Loucy (cell line): ENCODE measurements at regions not wholly inside any gene's neighbourhood (a gene's known extent, or its start where the extent isn't known, plus 50 kb on each side); places are given as distances from the start of the nearest gene placed in this dataset.

Source experiments
- H2AFZ ChIP-seq: fragments of 200-600 bp; sonication (generic); 2 replicates; pipeline ENCODE4 v1.6.0; 2016; ENCODE audit warnings: antibody characterized with exemption, mild to moderate bottlenecking, low read length, moderate library complexity
- H3F3A ChIP-seq: fragments of 200-600 bp; 2 replicates; pipeline ENCODE4 v1.6.0; 2016; ENCODE audit warnings: antibody characterized with exemption, low read depth, mild to moderate bottlenecking
- H3K27me3 ChIP-seq: fragments of 200-600 bp; sonication (generic); 2 replicates; pipeline ENCODE4 v1.6.1; 2014; ENCODE audit warnings: low read length, mild to moderate bottlenecking; ENCODE audit not compliant: insufficient read depth, poor library complexity, severe bottlenecking
- H3K36me3 ChIP-seq: fragments of 200-600 bp; sonication (generic); 2 replicates; pipeline ENCODE4 v1.6.1; 2016; ENCODE audit warnings: low read length; ENCODE audit not compliant: insufficient read depth
- H3K4me1 ChIP-seq: fragments of 200-600 bp; sonication (generic); 2 replicates; pipeline ENCODE4 v1.5.1; 2014; ENCODE audit warnings: low read length, mild to moderate bottlenecking; ENCODE audit not compliant: insufficient read depth, poor library complexity, severe bottlenecking
- H3K4me2 ChIP-seq: fragments of 200-600 bp; sonication (generic); 2 replicates; pipeline ENCODE4 v1.6.0; 2014; ENCODE audit warnings: antibody characterized with exemption, low read length, low read depth, mild to moderate bottlenecking; ENCODE audit not compliant: poor library complexity, severe bottlenecking
- H3K4me3 ChIP-seq: fragments of 200-600 bp; sonication (generic); 2 replicates; pipeline ENCODE4 v1.5.1; 2014; ENCODE audit warnings: low read length, mild to moderate bottlenecking, mixed read lengths; ENCODE audit not compliant: poor library complexity, severe bottlenecking
- H3K79me2 ChIP-seq: fragments of 200-600 bp; sonication (generic); 2 replicates; pipeline ENCODE4 v1.6.1; 2014; ENCODE audit warnings: low read length; ENCODE audit not compliant: insufficient read depth
- H3K9ac ChIP-seq: fragments of 200-600 bp; sonication (generic); 2 replicates; pipeline ENCODE4 v1.6.0; 2014; ENCODE audit warnings: mild to moderate bottlenecking, low read depth, low read length, moderate library complexity; ENCODE audit not compliant: poor library complexity, severe bottlenecking
- H3K9me2 ChIP-seq: fragments of 200-600 bp; sonication (generic); replicated peaks from 2 replicates; pipeline ENCODE4 v1.6.1; 2016; ENCODE audit warnings: low read depth, low read length, mixed read lengths
- H3K9me3 ChIP-seq: fragments of 200-600 bp; sonication (generic); 2 replicates; pipeline ENCODE4 v1.6.1; 2014; ENCODE audit warnings: mild to moderate bottlenecking, antibody characterized with exemption, low read length, low read depth; ENCODE audit not compliant: insufficient read depth
- H4K20me1 ChIP-seq: fragments of 200-600 bp; sonication (generic); 2 replicates; pipeline ENCODE4 v1.6.0; 2014; ENCODE audit warnings: antibody characterized with exemption, low read length, mild to moderate bottlenecking; ENCODE audit not compliant: insufficient read depth, poor library complexity, severe bottlenecking
- EZH2phosphoT487 ChIP-seq: fragments of 200-600 bp; IDR thresholded peaks from 2 replicates; pipeline ENCODE4 v1.6.1; 2018; ENCODE audit warnings: antibody characterized with exemption, mild to moderate bottlenecking, moderate library complexity, borderline replicate concordance
- TF ChIP-seq, protein P1 (sequence below): fragments of 200-600 bp; sonication (generic); conservative IDR thresholded peaks from 2 replicates; pipeline ENCODE4 v1.5.1; 2014; ENCODE audit warnings: mild to moderate bottlenecking, antibody characterized with exemption, low read length

DNA sequence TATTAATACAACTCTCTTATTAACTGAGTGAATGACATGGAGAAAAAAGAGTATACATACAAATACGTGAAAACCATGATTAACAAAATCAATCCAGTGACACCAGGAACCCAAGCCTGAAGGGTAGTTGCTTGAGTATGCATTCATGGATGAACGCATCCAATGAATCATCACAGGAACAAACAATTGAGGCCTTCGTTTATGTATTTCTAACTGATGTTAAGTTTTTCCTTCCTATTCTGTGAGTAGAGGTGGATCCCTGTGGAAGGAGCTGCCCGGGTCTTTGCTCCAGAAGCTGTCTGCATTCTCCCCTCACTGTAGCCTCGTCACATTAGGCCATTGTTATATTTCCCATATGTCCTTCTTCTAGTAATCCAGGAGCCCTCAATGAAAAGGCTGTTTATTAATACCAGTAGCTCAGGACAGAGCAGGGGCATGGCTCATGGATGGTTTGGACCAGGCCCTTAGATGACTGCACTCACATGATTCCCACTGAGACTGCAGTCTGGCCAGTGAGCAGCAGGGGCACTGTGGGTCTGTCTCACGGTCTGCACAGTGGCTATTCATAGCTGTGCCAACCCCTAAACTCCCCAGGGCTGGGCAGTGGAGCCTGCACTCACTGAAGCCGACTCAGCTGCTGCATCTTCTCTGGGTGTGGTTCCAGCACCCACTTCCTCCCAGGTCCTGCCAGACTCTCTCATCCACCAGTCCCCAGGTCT, 128.1 kb upstream of the TOP3B start:
- H3K79me2 ChIP-seq: no peaks in the 10 kb centered on the region
- no peaks in the 10 kb centered on the region for H3K9me3 ChIP-seq
- no peak overlapping the region for H3K9ac ChIP-seq
- no peak overlapping the region for H3K4me3 ChIP-seq
- TF ChIP-seq EZH2phosphoT487: no peak
- TF ChIP-seq, protein P1, sequence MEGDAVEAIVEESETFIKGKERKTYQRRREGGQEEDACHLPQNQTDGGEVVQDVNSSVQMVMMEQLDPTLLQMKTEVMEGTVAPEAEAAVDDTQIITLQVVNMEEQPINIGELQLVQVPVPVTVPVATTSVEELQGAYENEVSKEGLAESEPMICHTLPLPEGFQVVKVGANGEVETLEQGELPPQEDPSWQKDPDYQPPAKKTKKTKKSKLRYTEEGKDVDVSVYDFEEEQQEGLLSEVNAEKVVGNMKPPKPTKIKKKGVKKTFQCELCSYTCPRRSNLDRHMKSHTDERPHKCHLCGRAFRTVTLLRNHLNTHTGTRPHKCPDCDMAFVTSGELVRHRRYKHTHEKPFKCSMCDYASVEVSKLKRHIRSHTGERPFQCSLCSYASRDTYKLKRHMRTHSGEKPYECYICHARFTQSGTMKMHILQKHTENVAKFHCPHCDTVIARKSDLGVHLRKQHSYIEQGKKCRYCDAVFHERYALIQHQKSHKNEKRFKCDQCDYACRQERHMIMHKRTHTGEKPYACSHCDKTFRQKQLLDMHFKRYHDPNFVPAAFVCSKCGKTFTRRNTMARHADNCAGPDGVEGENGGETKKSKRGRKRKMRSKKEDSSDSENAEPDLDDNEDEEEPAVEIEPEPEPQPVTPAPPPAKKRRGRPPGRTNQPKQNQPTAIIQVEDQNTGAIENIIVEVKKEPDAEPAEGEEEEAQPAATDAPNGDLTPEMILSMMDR: peak; percentile 71
- H3K4me1 ChIP-seq: peaks cover 5% of the 10 kb centered on the region
- H3K36me3 ChIP-seq: no peaks in the 10 kb centered on the region
- H3K4me2 ChIP-seq: no peak overlapping the region
- H2AFZ ChIP-seq: no peak overlapping the region
- no peaks in the 10 kb centered on the region for H3F3A ChIP-seq
- no peaks in the 10 kb centered on the region for H4K20me1 ChIP-seq
- H3K27me3 ChIP-seq: no peaks in the 10 kb centered on the region
- H3K9me2 ChIP-seq: no peaks in the 10 kb centered on the region

DNA sequence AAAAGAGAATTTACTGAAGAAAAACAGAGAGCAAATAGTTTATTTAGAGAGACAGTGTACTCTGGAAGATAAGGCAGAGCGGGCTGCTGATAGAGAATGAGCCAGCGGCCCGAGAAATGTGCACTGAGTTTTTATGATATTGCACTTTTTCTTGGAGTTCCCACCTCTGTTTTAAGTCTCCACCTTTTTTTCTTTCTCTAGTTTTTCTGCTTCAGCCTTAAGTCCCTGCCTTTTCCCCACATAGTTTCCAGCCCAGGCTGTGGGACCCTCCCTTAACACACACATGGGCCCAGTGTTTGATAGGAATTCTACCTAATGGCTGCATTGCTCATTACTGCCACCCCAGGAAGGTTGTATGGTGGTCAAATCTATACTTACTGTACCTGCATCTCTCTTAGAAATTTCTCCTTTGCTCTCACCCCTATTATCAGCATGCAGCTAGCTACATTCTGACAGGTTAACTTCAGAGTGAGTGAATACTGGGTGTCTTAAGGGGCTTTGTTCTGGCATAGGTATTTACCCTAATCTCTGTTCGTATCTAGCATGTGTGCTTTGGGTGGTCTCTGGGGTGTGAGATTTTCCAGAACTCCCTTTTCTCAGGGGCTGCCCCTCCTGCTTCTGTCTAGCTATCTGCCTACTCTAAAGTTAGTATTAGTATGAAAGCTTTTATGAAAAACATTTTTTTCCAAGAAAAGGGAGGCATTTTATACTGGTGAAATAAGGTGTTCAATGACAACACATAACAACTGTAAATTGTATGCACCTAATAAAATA, 127.3 kb upstream of the TOP3B start:
- Histone ChIP-seq H3K4me2 (no peak overlapping the region), H3F3A (no peaks in the 10 kb centered on the region), H3K79me2 (no peaks in the 10 kb centered on the region), H3K4me1 (peaks cover 5% of the 10 kb centered on the region), H3K9ac (no peak overlapping the region), H3K4me3 (no peak overlapping the region), H3K36me3 (no peaks in the 10 kb centered on the region), H4K20me1 (no peaks in the 10 kb centered on the region), H3K9me2 (no peaks in the 10 kb centered on the region), H3K9me3 (no peaks in the 10 kb centered on the region), H3K27me3 (no peaks in the 10 kb centered on the region), H2AFZ (no peak overlapping the region)
- TF ChIP-seq, protein P1: peak; percentile 56
- no peak for TF ChIP-seq EZH2phosphoT487

DNA sequence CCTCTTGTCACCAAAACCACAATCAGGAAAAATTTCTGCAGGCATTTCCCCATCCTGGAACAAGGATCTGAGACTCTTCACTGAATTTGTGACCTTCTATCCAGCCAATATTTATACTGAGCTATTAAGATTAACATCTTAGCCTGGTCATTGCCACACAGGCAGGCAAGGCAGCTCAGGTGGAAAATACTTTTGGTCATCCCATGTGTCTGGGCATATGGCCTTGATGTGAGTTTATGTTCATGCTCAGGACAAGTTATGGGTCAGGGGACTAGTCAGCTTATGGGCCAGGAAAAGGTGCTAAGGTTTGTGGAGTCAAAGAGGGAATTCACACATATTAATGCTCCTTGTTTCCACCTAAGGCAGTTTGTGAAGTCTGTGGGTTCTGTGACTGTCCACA, 124.3 kb upstream of the TOP3B start:
- no peak overlapping the region for H3K4me2 ChIP-seq
- no peak overlapping the region for H3K9ac ChIP-seq
- no peaks in the 10 kb centered on the region for H3K27me3 ChIP-seq

More for the DNA sequence above, 124.3 kb upstream of the TOP3B start:
- H3K36me3 ChIP-seq: no peaks in the 10 kb centered on the region
- H3F3A ChIP-seq: no peaks in the 10 kb centered on the region
- TF ChIP-seq EZH2phosphoT487: no peak
- TF ChIP-seq, protein P1: no peak
- no peaks in the 10 kb centered on the region for H4K20me1 ChIP-seq
- H3K4me1 ChIP-seq: peaks cover 5% of the 10 kb centered on the region
- no peaks in the 10 kb centered on the region for H3K79me2 ChIP-seq
- H3K9me3 ChIP-seq: no peaks in the 10 kb centered on the region
- H3K4me3 ChIP-seq: no peak overlapping the region
- H3K9me2 ChIP-seq: no peaks in the 10 kb centered on the region
- no peak overlapping the region for H2AFZ ChIP-seq
